HCT116 (cell line): ENCODE measurements at regions not wholly inside any gene's neighbourhood (a gene's known extent, or its start where the extent isn't known, plus 50 kb on each side); places are given as distances from the start of the nearest gene placed in this dataset.

Experiments used
- ATF3 ChIP-seq: IDR thresholded peaks from 2 replicates; pipeline ENCODE4 v1.6.1; 2012
- CTCF ChIP-seq, 3 experiments: fragments of 200-600 bp in 1 of 3; sonication (generic) in 1 of 3; IDR thresholded peaks in 2 of 3; conservative IDR thresholded peaks in 1 of 3; 2 replicates each; pipeline ENCODE4 v1.5.1; 2012 to 2017; ENCODE audit warnings: low read depth in 2 of 3, low read length in 2 of 3, antibody characterized with exemption in 1 of 3, borderline replicate concordance in 1 of 3, control low read depth in 1 of 3, mild to moderate bottlenecking in 1 of 3, mixed read lengths in 1 of 3, mixed run types in 1 of 3, moderate library complexity in 1 of 3; ENCODE audit not compliant: insufficient read depth in 1 of 3
- EZH2phosphoT487 ChIP-seq: fragments of 200-600 bp; IDR thresholded peaks from 2 replicates; pipeline ENCODE4 v1.6.1; 2018; ENCODE audit warnings: antibody characterized with exemption, borderline replicate concordance

- TF ChIP-seq EZH2phosphoT487 (no peak), ATF3 (no peak), CTCF (IDR thresholded peaks at IDR 0.05 in 2 of 3, conservative IDR thresholded peaks at IDR 0.05 in 1 of 3; ENCODE audit: borderline replicate concordance in 1 of 3, insufficient read depth in 1 of 3, low read depth in 2 of 3, low read length in 2 of 3) (no peak)
Measured at GRCh38 chr21:16500271-16500670, 770.5 kb downstream of the USP25 start.
